Neural progenitor cell (in vitro differentiated cells): ENCODE measurements at regions not wholly inside any gene's neighbourhood (a gene's known extent, or its start where the extent isn't known, plus 50 kb on each side); places are given as distances from the start of the nearest gene placed in this dataset.

ENCODE experiments used
- EZH2 ChIP-seq: fragments of 200-600 bp; sonication (generic); IDR thresholded peaks from 2 replicates; pipeline ENCODE4 v1.6.1; 2017; ENCODE audit warnings: antibody characterized with exemption, mild to moderate bottlenecking, moderate library complexity
- EZH2phosphoT487 ChIP-seq: fragments of 200-600 bp; sonication (generic); IDR thresholded peaks from 2 replicates; pipeline ENCODE4 v1.6.1; 2017; ENCODE audit warnings: antibody characterized with exemption
- TF ChIP-seq, protein P1 (sequence below): fragments of 200-600 bp; sonication (generic); IDR thresholded peaks from 2 replicates; pipeline ENCODE4 v1.5.1; 2017; ENCODE audit warnings: antibody characterized with exemption, mild to moderate bottlenecking

GRCh38 chr6:112910256-112910655 is 563.1 kb downstream of the RFPL4B start:
- TF ChIP-seq, protein P1, sequence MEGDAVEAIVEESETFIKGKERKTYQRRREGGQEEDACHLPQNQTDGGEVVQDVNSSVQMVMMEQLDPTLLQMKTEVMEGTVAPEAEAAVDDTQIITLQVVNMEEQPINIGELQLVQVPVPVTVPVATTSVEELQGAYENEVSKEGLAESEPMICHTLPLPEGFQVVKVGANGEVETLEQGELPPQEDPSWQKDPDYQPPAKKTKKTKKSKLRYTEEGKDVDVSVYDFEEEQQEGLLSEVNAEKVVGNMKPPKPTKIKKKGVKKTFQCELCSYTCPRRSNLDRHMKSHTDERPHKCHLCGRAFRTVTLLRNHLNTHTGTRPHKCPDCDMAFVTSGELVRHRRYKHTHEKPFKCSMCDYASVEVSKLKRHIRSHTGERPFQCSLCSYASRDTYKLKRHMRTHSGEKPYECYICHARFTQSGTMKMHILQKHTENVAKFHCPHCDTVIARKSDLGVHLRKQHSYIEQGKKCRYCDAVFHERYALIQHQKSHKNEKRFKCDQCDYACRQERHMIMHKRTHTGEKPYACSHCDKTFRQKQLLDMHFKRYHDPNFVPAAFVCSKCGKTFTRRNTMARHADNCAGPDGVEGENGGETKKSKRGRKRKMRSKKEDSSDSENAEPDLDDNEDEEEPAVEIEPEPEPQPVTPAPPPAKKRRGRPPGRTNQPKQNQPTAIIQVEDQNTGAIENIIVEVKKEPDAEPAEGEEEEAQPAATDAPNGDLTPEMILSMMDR, result no peak
- TF ChIP-seq EZH2phosphoT487 (no peak), EZH2 (no peak)
